ENCODE measurements at regions not wholly inside any gene's neighbourhood (a gene's known extent, or its start where the extent isn't known, plus 50 kb on each side); places are given as distances from the start of the nearest gene placed in this dataset.

DNA sequence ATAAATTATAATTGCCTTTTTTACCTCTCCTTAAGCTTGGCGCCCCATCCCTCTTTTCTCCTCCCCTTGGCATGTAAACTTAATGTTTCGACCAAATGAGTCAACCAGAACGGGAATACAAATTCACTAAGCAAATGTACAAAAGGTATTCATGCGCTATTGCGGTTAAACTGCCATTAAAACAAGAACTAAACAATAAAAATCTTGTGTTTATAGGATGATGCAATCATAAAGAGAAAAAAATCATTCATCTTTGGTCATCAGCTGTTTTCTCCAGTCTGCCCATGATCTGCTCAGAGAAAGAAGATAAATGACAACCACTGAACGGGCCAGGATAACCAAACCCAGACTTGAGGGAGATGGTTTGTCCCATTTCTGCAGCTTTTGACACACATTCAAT, 534.2 kb upstream of the PLXNA2 start:
- Histone ChIP-seq H3K36me3 (ENCODE audit: insufficient read depth, low read length) (no peaks in the 10 kb centered on the region), H3K79me2 (ENCODE audit: insufficient read depth, low read length) (no peaks in the 10 kb centered on the region), H3K9me3 (ENCODE audit: insufficient read depth, low read depth, low read length) (no peaks in the 10 kb centered on the region), H3K9me2 (replicated peaks; ENCODE audit: low read depth, low read length) (no peaks in the 10 kb centered on the region), H3K9ac (ENCODE audit: low read depth, low read length, poor library complexity, severe bottlenecking) (no peak overlapping the region), H2AFZ (ENCODE audit: low read length) (no peak overlapping the region), H3F3A (ENCODE audit: low read depth) (no peaks in the 10 kb centered on the region), H4K20me1 (ENCODE audit: insufficient read depth, low read length, poor library complexity, severe bottlenecking) (no peaks in the 10 kb centered on the region), H3K27me3 (ENCODE audit: insufficient read depth, low read length, poor library complexity, severe bottlenecking) (no peaks in the 10 kb centered on the region), H3K4me3 (ENCODE audit: low read length, poor library complexity, severe bottlenecking) (no peak overlapping the region), H3K4me1 (ENCODE audit: insufficient read depth, low read length, poor library complexity, severe bottlenecking) (no peaks in the 10 kb centered on the region), H3K4me2 (ENCODE audit: low read depth, low read length, poor library complexity, severe bottlenecking) (no peak overlapping the region)
- TF ChIP-seq EZH2phosphoT487 (IDR thresholded peaks at IDR 0.05; ENCODE audit: borderline replicate concordance) = no peak
- TF ChIP-seq, protein P1, sequence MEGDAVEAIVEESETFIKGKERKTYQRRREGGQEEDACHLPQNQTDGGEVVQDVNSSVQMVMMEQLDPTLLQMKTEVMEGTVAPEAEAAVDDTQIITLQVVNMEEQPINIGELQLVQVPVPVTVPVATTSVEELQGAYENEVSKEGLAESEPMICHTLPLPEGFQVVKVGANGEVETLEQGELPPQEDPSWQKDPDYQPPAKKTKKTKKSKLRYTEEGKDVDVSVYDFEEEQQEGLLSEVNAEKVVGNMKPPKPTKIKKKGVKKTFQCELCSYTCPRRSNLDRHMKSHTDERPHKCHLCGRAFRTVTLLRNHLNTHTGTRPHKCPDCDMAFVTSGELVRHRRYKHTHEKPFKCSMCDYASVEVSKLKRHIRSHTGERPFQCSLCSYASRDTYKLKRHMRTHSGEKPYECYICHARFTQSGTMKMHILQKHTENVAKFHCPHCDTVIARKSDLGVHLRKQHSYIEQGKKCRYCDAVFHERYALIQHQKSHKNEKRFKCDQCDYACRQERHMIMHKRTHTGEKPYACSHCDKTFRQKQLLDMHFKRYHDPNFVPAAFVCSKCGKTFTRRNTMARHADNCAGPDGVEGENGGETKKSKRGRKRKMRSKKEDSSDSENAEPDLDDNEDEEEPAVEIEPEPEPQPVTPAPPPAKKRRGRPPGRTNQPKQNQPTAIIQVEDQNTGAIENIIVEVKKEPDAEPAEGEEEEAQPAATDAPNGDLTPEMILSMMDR (conservative IDR thresholded peaks at IDR 0.05; ENCODE audit: low read length) = no peak

DNA sequence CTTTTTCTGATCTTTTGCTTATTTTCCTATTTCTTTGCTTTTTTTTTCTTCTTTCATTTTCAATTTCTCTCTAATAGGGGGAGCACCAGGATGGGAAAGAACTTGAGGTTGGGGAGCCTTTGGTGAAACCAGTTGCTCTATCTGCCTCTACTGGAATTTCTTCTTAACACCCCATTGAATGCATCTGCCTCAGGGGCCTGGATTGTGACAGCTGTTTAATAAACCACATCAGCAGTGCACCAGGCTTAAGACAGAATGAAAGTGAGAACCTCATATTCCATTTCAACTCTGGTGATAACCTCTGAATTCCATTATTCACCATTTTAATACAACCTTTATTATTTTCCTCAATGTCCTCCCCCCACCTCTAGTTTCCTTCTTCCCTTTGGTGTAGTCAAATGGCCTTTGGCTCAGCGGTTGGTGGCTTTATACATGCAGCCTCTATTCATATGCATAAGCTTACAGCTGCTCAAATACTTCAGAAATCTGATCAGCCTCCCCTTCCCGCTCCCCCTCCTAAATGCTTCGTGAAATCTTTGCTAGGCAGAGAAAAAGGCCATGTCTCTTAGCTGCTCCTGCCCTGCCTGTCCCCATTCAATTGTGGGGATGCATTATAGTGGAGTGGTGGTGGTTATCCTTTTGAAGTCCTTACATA, 537.3 kb upstream of the PLXNA2 start:
- Histone ChIP-seq H3K4me2 (ENCODE audit: low read depth, low read length, poor library complexity, severe bottlenecking) (no peak overlapping the region), H3K4me3 (ENCODE audit: low read length, poor library complexity, severe bottlenecking) (no peak overlapping the region), H3K9ac (ENCODE audit: low read depth, low read length, poor library complexity, severe bottlenecking) (no peak overlapping the region), H2AFZ (ENCODE audit: low read length) (no peak overlapping the region), H3F3A (ENCODE audit: low read depth) (no peaks in the 10 kb centered on the region), H3K27me3 (ENCODE audit: insufficient read depth, low read length, poor library complexity, severe bottlenecking) (no peaks in the 10 kb centered on the region), H3K4me1 (ENCODE audit: insufficient read depth, low read length, poor library complexity, severe bottlenecking) (no peaks in the 10 kb centered on the region), H3K36me3 (ENCODE audit: insufficient read depth, low read length) (no peaks in the 10 kb centered on the region), H4K20me1 (ENCODE audit: insufficient read depth, low read length, poor library complexity, severe bottlenecking) (no peaks in the 10 kb centered on the region), H3K9me2 (replicated peaks; ENCODE audit: low read depth, low read length) (no peaks in the 10 kb centered on the region), H3K9me3 (ENCODE audit: insufficient read depth, low read depth, low read length) (no peaks in the 10 kb centered on the region), H3K79me2 (ENCODE audit: insufficient read depth, low read length) (no peaks in the 10 kb centered on the region)
- TF ChIP-seq EZH2phosphoT487 (IDR thresholded peaks at IDR 0.05; ENCODE audit: borderline replicate concordance) = no peak
- TF ChIP-seq, protein P1 (conservative IDR thresholded peaks at IDR 0.05; ENCODE audit: low read length) = no peak

DNA sequence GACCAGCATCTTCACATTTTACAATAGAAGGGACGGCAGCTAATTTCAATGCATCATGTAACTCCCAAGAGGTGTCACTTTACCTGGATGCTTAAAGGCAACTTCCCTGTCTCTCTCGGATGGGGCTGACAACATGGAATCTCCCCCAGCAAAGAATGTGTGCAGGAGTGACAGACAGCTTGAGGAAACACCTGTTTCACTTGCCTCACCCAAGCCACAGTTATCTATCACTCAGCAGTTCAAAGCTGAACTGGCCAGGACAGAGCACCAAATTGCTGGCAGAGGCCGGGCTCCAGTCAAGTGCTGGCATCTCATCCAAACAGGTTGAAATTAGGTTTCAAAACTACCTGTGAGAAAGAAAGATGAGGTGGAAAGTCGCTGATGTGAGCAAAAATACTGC, 538.0 kb upstream of the PLXNA2 start:
- H3K36me3 ChIP-seq (ENCODE audit: insufficient read depth, low read length) = no peaks in the 10 kb centered on the region
- no peak overlapping the region for H2AFZ ChIP-seq (ENCODE audit: low read length)
- no peak overlapping the region for H3K9ac ChIP-seq (ENCODE audit: low read depth, low read length, poor library complexity, severe bottlenecking)
- no peaks in the 10 kb centered on the region for H3K9me2 ChIP-seq (replicated peaks; ENCODE audit: low read depth, low read length)
- TF ChIP-seq EZH2phosphoT487 (IDR thresholded peaks at IDR 0.05; ENCODE audit: borderline replicate concordance) = no peak
- TF ChIP-seq, protein P1 (conservative IDR thresholded peaks at IDR 0.05; ENCODE audit: low read length) = no peak
- H3K4me3 ChIP-seq (ENCODE audit: low read length, poor library complexity, severe bottlenecking) = no peak overlapping the region
- no peaks in the 10 kb centered on the region for H4K20me1 ChIP-seq (ENCODE audit: insufficient read depth, low read length, poor library complexity, severe bottlenecking)
- no peaks in the 10 kb centered on the region for H3K27me3 ChIP-seq (ENCODE audit: insufficient read depth, low read length, poor library complexity, severe bottlenecking)
- H3K4me2 ChIP-seq (ENCODE audit: low read depth, low read length, poor library complexity, severe bottlenecking) = no peak overlapping the region
- H3F3A ChIP-seq (ENCODE audit: low read depth) = no peaks in the 10 kb centered on the region
- H3K4me1 ChIP-seq (ENCODE audit: insufficient read depth, low read length, poor library complexity, severe bottlenecking) = no peaks in the 10 kb centered on the region
- H3K79me2 ChIP-seq (ENCODE audit: insufficient read depth, low read length) = no peaks in the 10 kb centered on the region
- no peaks in the 10 kb centered on the region for H3K9me3 ChIP-seq (ENCODE audit: insufficient read depth, low read depth, low read length)

Measured in Loucy (cell line).